ENCODE measurements at regions not wholly inside any gene's neighbourhood (a gene's known extent, or its start where the extent isn't known, plus 50 kb on each side); places are given as distances from the start of the nearest gene placed in this dataset.

DNA sequence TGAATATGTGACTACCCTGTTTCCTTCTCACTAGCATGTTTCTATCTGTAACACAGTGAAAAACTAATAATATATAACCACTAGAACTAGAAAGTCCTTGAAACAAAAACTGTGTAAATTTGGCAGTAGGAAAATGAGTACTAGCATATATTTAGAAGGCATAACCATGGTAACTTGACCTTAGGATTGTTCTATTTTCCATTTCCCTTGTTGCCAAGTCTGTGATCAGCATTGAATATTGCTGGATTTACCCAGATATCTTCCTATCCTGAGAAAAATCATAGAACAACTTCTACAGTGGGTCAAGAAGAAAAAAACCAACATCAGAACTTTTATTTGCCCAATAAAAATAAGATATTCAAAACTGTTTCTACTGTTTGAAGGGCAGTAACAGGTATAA is 563.9 kb upstream of the NRXN1 start:
- intact Hi-C loops (cut with micrococcal nuclease): no loop called here

DNA sequence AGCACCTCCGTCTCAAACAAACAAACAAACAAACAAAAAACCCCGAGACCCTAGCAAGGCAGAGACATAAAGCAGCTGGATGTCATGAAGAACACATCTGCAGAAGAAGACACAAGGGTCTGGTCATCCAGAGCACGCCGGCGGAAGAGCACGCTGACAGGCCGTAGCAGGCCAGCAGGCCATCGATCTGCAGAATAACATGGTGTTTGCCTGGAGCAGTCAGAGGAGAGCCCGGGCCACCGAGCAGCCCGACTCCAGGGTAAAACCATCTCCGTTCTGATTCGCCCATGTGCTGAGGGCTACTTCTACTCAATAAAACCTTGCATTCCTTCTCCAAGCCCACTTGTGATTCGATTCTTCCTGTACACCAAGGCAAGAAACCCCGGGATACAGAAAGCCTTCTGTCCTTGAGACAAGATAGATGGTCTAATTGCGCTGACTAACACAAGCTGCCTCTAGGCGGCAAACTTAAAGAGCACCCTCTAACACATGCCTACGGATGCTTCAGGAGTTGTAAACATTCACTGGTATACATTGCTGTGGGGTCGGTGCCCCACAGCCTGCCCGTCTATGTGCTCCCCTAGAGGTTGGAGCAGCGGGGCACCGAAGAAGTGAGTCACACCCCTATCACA is 549.8 kb upstream of the NRXN1 start:
- intact Hi-C loops (cut with micrococcal nuclease): no loop called here

DNA sequence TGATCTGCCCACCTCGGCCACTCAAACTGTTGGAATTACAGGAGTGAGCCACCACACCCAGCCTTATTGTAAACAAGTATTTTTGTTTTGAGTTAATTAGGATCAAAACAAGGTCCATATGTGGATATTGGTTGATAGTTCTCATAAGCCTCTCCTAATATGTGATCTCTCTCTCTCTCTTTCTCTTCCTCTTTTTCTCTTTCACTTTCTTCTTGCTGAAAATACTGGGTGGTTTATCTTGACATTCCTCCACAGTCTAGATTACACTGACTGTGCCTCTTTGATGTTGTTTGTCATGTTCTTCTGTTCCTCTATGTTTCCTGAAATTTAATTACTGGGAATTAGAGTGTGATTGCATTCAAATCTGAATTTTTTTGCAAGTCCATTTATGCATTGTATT is 547.5 kb upstream of the NRXN1 start:
- intact Hi-C loops (cut with micrococcal nuclease): no loop called here

DNA sequence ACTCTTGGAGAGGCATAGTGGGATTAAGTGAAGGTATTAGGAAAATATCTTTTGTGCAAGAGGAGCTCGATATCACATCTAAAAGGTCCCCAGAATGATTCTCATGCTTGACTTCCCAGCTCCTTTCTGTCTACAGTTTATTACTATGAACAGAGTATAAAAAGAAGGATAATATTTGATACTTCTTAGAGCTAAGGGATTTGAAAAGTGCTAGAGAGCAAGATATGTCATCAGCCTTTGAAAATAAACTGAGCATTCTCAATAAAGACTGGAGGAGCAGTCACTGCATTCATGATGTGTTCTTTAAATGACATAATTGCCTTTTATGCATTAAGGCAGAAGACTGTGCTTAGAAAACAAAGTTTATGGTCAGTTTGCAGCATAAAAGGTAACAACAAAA is 543.2 kb upstream of the NRXN1 start:
- intact Hi-C loops (cut with micrococcal nuclease): no loop called here

DNA sequence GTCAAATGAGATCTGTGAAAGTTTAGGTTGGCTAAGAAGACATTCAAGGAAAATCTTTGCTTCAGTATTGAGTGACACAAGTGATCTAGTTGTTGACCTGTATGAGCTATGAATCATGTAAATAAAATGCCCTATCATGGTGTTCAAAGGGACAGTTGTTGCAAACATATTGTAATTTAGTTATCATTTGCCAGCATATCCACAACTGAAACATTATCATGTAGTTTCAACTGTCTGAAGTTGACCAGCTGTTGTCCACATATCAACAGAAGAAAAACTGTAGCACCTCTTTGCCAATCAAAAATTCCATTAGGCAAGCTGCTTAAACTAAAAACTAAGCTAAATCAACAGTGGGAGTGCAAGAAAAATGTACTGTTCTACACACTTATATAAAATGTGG is 527.1 kb upstream of the NRXN1 start:
- intact Hi-C loops (cut with micrococcal nuclease): no loop called here

DNA sequence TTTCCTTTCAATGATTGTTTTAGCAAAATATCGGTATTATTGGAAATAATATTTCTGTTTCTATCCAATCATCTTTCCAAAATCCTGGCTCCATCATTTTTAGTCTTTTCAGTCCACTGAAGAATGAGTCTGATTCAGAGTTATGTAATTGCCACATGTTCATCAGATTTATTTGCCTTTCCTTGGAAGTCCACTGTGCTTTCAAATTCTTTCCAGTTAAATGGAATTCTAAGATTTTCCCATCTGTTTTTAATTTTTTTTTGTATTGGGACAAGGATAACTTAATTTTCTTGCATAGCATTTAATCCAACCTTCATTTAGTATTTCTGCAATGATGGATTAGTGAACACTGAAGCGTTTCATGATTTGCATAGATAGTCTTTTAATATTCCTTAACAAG is 521.5 kb upstream of the NRXN1 start:
- intact Hi-C loops (cut with micrococcal nuclease): no loop called here

DNA sequence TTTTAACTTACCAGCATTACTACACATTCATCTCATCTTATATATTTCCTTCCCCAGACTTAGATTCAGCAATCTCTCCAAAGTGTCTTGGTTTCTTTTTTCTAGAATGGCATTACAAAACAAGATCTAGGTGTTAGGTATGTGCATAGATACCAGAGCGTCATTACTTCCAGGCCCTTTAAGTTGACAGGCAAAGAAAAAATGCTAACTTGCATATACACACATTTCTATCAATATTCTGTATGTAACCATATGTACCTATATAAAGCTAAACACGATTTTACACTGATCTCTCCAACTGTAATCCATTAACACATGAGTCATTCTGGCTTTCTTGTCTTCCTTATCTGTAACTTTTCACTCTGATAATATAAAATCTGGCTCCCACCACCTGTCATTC is 503.8 kb upstream of the NRXN1 start:
- intact Hi-C loops (cut with micrococcal nuclease): no loop called here

DNA sequence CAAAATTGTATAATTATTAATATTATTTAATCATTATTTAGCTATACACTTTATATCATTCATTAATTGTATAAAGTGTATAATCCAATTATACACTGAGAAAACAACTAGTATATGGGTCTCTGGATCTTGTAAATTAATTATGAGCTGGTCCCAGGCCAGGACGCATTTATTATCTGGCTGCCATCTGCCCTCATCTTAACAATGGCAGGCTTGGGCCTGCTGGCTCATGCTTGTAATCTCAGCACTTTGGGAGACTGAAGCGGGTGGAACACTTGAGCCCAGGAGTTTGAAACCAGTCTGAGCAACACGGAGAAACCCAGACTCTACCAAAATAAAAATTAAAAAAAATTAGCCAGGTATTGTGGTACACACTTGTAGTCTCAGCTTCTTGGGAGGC is 502.2 kb upstream of the NRXN1 start:
- intact Hi-C loops (cut with micrococcal nuclease): no loop called here

DNA sequence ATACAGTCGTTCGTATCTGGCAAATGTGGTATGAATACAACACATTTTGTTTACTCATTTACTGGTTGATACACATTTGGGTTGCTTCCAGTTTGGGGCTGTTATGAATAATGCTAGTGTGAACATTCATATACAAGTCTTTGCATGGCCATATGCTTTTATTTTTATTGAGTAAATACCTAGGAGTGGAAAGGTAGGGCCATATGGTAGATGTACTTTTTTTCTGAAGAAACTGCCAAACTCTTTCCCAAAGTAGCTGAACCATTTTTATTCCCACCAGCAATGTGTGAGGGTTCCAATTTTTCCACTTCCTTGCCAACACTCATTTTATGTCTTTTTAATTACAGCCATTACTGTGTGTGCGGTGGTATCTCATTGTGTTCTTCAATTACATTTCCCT is 496.2 kb upstream of the NRXN1 start:
- intact Hi-C loops (cut with micrococcal nuclease): no loop called here

DNA sequence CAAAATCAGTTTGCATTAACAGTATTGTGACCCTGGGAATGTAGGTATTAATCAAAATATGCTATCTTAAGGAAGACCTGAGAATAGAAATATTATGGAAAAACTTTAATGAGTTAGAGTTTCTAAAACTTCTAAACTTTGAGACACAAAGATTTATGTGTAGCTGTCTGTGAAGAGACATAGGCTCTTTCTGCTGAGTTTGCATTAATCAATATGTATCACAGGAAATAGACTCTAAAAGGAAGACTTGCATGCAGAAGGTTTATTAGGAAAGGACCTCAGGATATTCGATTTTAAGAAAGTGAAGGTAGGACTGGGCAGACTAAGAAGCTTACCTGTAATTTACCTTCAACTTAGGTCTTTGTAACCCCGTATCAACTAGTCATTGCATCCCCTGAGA is 494.8 kb upstream of the NRXN1 start:
- intact Hi-C loops (cut with micrococcal nuclease): no loop called here

DNA sequence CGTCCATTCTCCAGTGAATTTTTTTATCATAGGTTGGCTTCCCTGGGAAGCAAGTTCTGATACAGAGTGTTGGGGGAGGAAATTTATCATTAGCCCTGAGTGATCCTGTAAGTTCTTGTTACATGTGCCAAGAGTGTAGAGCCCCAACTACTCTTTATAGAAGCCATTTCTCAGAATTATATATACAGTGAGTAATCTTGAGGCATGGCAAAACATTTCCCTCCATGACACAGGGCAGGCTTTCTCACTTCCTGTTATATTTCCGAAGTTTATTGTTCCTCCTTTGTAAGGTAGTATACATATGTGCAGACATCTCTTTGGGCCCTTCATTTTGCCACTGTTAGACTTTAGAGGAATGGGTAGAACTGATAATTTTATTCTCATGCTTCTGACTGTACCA is 484.7 kb upstream of the NRXN1 start:
- intact Hi-C loops (cut with micrococcal nuclease): no loop called here

DNA sequence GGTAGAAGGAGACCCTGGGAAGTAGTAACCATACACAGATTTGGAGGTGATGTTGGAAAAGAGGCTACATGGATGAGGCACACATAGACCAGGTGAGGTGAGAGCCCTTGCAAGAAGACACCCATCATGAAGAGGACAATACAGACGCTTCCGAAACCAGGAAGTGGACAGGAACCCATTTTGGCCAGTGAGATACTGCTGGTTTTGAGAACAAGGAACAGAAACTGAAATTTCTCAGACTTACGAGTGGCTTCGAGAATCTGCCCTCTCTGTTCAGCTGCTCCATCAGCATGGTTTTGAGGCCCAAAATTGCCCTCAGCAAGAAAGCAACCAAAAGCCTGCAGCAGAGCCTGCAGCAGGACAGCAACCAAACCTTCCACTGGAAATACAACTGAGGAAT is 479.1 kb upstream of the NRXN1 start:
- intact Hi-C loops (cut with micrococcal nuclease): no loop called here

DNA sequence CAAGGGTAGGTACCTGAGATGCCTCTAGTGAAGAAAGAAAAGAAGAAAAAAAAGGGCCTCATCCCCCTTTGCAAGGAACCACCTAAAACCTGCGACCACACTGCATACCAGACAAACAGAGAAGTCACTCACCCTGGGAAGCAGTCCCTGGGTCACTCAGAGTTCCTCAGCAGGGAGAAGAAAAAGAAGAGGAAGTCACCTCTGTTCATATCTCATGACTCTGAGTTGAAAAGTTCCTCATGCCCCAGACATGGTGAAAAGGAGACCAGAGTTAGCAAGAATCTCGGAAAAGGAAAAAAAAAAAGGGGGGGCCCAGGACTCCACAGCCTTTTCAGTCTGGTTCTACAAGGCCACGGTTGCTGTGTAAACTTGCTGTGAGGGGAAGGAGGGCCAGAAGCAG is 478.4 kb upstream of the NRXN1 start:
- intact Hi-C loops (cut with micrococcal nuclease): no loop called here

DNA sequence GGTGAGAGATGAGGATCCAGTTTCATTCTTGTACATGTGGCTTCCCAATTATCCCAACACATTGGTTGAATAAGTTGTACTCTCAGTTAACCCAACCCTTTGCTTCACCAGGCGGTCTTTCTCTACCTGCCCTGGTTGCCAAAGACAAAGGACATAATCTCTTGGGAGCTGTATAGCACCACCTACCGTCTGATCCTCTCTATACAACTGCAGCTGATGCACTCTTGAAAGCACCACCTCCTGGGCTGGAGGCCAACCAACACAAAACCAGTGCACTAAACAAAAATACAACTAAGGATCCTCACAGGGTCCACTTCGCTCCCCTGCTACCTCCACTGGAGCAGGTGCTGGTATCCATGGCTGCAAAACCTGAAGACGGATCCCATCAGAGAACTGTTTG is 473.6 kb upstream of the NRXN1 start:
- intact Hi-C loops (cut with micrococcal nuclease): no loop called here

DNA sequence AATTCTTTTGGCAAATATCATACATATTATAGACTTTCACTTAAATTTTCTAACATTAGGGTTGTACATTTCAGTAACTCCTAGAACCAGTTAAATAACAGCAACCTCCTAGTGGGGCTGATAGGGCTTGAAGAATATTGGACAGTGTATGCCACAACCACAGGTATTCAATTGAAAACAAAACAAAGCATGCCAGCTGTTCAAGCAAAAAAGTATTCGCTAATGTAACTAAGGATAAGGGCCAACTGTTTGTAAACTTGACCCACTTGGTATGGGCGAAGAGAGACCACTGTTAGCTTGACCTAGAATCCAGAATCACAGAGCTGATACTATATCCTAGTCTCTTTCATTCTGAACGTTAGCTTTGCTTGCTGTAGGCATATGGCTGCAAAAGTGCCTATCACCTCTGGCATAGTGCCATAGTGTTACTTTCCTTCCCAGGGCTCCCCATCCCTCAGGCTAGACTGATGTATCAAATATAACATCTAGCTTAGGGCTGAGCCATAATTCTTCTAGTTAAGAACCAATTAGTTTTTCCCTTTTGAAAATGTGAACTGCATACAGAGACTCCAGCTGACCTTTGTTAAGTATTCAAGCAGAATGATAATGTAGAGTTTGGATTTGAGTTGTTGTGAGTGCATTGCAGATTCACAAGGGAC is 458.8 kb upstream of the NRXN1 start:
- intact Hi-C loops (cut with micrococcal nuclease): no loop called here

DNA sequence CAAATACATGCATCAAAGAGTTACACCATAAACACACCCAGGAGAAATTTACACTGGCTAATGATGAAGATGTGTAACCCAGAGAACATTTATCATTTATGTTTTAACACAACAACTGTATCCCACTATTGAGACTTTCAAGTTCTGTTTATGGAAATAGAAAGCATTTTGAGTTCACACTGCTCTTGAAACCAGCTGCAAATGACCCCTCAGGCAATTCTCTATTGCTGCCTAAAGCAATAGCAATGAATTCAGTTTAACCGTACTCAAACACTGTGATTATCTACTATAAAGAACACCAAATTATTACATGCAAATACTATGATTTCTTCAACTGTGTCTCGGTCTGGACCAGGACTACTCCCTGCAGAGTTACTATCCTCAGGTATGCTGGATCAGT is 452.7 kb upstream of the NRXN1 start:
- intact Hi-C loops (cut with micrococcal nuclease): no loop called here

DNA sequence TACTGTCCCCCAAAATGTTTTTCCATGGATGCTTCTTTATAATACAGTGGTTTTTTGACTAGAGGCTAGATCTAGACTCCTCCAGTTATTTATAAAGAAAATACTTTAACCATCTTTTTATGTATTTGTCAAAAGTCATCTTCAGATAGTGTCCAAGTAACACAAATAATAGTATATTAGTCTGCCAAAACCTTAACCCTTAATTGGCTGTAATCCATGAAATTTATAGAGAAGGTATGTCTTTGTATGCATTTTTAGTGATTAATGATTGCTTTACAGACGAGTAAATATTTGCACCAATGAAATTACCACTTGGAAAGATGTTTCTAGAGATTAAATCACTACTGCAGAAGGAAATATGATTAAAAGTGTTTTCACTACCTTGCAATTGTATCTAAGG is 451.8 kb upstream of the NRXN1 start:
- intact Hi-C loops (cut with micrococcal nuclease): no loop called here

DNA sequence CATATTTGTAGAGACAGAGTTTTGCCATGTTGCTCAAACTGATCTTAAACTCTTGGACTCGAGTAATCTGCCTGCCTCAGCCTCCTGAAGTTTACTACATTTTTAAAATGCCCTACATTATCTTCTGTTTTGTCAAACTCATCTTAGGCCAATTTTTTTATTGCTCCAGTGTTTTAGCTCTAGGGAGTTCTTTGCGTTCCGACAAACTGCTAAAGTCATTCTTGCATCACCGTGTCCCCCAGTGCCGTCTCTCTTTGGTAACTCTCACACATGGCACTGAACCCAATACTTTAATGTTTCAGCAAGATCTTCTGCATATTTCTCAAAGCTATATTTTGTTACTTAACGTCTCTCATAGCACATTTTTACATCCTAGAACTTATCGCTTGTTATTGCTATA is 440.9 kb upstream of the NRXN1 start:
- intact Hi-C loops (cut with micrococcal nuclease): no loop called here

DNA sequence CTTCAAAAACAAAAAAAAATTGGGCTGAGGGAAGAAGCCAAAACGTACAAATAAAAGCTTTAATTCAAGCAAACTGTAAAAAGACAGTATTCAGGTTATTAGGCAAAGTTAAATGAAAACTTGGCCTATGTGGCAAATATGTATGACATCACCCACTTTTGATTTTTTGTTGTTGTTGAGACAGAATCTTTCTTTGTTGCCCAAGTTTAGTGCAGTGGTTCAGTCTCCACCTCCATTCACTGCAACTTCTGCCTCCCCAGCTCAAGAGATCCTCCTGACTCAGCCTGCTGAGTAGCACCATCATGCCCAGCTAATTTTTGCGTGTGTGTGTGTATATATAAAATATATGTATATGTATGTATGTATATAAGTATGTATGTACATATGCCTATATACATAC is 440.4 kb upstream of the NRXN1 start:
- intact Hi-C loops (cut with micrococcal nuclease): no loop called here

DNA sequence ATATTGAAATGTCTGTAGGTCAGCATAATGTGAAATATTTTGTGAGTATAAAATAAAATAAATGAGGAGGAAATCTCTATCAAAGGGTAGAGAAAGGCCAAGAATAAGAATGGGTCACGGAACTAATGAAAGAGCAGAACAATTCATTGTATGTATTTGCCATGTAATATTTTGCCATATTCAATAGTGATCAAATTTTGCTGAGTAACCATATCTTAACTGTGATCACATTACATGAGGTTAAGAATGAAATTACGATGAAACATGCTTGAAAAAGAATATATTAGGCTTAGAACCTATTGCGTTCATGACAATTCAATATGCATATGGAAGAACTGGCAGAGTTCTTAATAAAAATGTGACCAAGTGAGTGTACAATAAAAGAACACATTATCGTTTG is 437.2 kb upstream of the NRXN1 start:
- intact Hi-C loops (cut with micrococcal nuclease): no loop called here

DNA sequence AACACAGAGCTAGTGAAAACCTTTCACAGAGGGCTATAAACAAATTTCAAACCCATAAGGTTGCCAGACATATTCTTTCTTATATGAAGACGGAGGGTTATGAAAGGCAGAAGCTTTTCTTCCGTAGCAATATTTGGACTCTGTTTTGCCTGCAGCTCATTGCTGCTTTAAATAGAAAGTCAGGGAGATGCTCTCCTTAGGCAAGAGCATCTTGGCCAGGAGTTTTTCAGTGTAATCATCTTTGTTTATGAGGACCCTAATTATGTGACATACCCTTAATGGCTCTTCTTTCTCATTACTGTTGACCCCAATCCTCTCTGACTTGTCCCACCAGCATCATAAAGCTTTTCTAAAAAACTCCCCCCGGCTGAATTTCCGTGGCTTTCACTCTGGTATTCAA is 433.4 kb upstream of the NRXN1 start:
- intact Hi-C loops (cut with micrococcal nuclease): no loop called here

DNA sequence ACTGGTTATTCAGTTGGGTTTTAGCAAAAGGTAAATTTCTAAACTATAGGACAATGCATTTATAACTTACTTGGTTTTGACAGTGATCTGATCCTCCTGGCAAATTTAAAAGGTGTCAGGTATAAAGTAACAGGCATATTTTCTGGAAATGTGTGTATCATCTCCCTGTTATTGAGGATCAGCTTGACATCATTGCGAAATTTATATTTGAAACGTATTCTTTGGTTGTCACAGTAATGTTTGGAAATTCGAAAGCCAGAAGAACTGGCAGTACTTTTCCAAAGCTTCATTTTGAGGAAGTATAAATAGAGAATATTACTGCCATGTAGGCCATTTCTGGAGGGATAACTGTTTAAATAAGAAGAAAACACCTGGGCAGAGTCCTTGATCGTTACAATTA is 422.2 kb upstream of the NRXN1 start:
- intact Hi-C loops (cut with micrococcal nuclease): no loop called here

DNA sequence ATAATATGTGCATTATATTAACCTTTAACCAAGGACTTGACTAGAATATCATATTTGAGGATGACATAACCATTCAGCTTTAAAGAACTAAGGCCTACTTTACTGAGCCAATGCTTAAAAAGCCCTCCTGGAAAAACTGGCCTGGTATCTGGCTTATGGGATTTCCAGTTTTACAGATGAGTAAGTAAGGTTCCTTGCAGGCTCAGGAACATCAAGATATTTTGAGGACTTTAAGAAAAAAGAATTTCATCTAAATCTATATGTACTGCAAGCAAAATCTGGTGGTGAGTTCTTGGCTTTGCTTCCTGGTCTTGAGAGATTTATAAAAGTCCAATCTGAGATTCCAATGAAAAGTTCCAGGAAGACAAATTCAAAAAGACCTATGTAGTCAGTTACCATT is 417.0 kb upstream of the NRXN1 start:
- intact Hi-C loops (cut with micrococcal nuclease): no loop called here

DNA sequence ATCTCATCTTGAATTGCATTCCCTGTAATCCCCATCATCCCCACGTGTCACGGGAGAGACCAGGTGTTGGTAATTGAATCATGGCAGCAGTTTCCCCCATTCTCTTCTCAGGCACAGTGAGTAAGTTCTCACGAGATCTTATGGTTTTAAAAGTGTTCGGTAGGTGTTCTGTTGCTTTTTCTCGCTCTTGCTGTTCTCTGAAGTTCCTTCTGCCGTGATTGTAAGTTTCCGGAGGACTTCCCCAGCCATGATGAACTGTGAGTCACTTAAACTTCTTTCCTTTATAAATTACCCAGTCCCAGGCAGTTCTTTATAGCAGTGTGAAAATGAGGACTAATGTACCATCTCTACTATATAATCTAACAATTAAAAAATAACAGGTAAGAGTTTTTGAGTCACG is 409.9 kb upstream of the NRXN1 start:
- intact Hi-C loops (cut with micrococcal nuclease): no loop called here

Data from T-helper 2 cell treated with Interferon-gamma antibody and Interleukin-4, amounts not matched to agents 100 ng/mL and 5 ng/mL, for 36 hours (primary cell).